GM12878 (cell line): ENCODE measurements at regions not wholly inside any gene's neighbourhood (a gene's known extent, or its start where the extent isn't known, plus 50 kb on each side); places are given as distances from the start of the nearest gene placed in this dataset.

Experiments
- ATAC-seq: fragments of 200-7000 bp; cut with Tn5 transposase; 3 replicates; pipeline ENCODE4 v1.9.1; 2020; ENCODE audit warnings: mild to moderate bottlenecking, moderate library complexity
- BruUV-seq: library from RNA; stranded (reverse); fragments of 400-500 nt; replicated peaks from 2 replicates; lab custom pipeline; 2021; lab: Mats Ljungman, UMichigan
- CTCF ChIA-PET: fragments of 300-600 bp; sonication (Branson Sonifier 250); formaldehyde crosslinking; extraction: SDS; loops from one replicate; lab custom pipeline; 2021; ENCODE audit warnings: inconsistent platforms; lab: Yijun Ruan, JAX
- POLR2A ChIA-PET: fragments of 350-600 bp; formaldehyde crosslinking; extraction: SDS; loops from one replicate; lab custom pipeline; 2021; ENCODE audit warnings: inconsistent platforms; lab: Charles Lee
- RAD21 ChIA-PET: fragments of 300-600 bp; sonication (Branson Sonifier 250); formaldehyde crosslinking; loops from one replicate; lab custom pipeline; 2023; ENCODE audit warnings: antibody characterized with exemption; ENCODE audit not compliant: unreplicated experiment; lab: Charles Lee
- SMC1A ChIA-PET: fragments of 300-600 bp; sonication (Branson Sonifier 250); formaldehyde crosslinking; loops from one replicate; lab custom pipeline; 2023; ENCODE audit not compliant: unreplicated experiment, uncharacterized antibody; lab: Charles Lee
- DNase-seq: peaks from one replicate; pipeline ENCODE4 v3.0.0-alpha.2; 2011; ENCODE audit warnings: low read depth, low spot score
- FAIRE-seq: peaks from 3 replicates; lab custom pipeline; 2011; peaks lifted over from hg19 to GRCh38; lab: Jason Lieb, UNC
- H2AFZ ChIP-seq: 2 replicates; pipeline ENCODE4 v1.6.0; 2011; ENCODE audit warnings: low read depth, low read length, control low read depth; ENCODE audit not compliant: control insufficient read depth
- H3K27ac ChIP-seq: 2 replicates; pipeline ENCODE4 v1.5.1; 2011; ENCODE audit warnings: control low read depth; ENCODE audit not compliant: control insufficient read depth, insufficient read depth
- H3K27me3 ChIP-seq, 2 experiments: replicated peaks in 1 of 2; 2 replicates each; pipeline versions ENCODE4 v1.6.0 to v1.6.1; 2011; ENCODE audit warnings: low read length in 1 of 2; ENCODE audit not compliant: control insufficient read depth in 2 of 2, insufficient read depth in 2 of 2
- H3K36me3 ChIP-seq, 2 experiments: 2 replicates each; pipeline ENCODE4 v1.5.1; 2011; ENCODE audit warnings: low read length in 1 of 2; ENCODE audit not compliant: control insufficient read depth in 2 of 2, insufficient read depth in 2 of 2
- H3K4me1 ChIP-seq: 2 replicates; pipeline ENCODE4 v1.6.1; 2011; ENCODE audit warnings: mild to moderate bottlenecking, low read length, moderate library complexity, mixed read lengths; ENCODE audit not compliant: control insufficient read depth, insufficient read depth
- H3K4me2 ChIP-seq: 2 replicates; pipeline ENCODE4 v1.6.0; 2011; ENCODE audit warnings: control low read depth; ENCODE audit not compliant: control insufficient read depth, insufficient read depth
- H3K4me3 ChIP-seq: fragments of 200-600 bp; sonication (generic); 2 replicates; pipeline ENCODE4 v1.5.1; 2016
- H3K79me2 ChIP-seq: 2 replicates; pipeline ENCODE4 v1.6.0; 2011; ENCODE audit warnings: low read length; ENCODE audit not compliant: control insufficient read depth, insufficient read depth
- H3K9ac ChIP-seq: 2 replicates; pipeline ENCODE4 v1.8.0; 2011; ENCODE audit warnings: low read length, control low read depth, mixed read lengths; ENCODE audit not compliant: control insufficient read depth, insufficient read depth
- H3K9me3 ChIP-seq: replicated peaks from 3 replicates; pipeline ENCODE4 v1.5.1; 2011; ENCODE audit warnings: mild to moderate bottlenecking, low read length; ENCODE audit not compliant: control insufficient read depth, insufficient read depth
- H4K20me1 ChIP-seq: 2 replicates; pipeline ENCODE4 v1.6.0; 2011; ENCODE audit not compliant: control insufficient read depth, insufficient read depth
- BMI1 ChIP-seq: fragments of 450-650 bp; IDR thresholded peaks from 2 replicates; pipeline ENCODE4 v1.6.1; 2016; ENCODE audit warnings: mild to moderate bottlenecking, moderate library complexity, borderline replicate concordance
- CTCF ChIP-seq, 3 experiments: IDR thresholded peaks in 2 of 3; conservative IDR thresholded peaks in 1 of 3; 2 replicates each; pipeline ENCODE4 v1.5.1; 2011; ENCODE audit warnings: low read depth in 3 of 3, low read length in 3 of 3, mild to moderate bottlenecking in 3 of 3, control low read depth in 2 of 3, moderate library complexity in 2 of 3, inconsistent platforms in 1 of 3, mixed read lengths in 1 of 3; ENCODE audit not compliant: control insufficient read depth in 2 of 3, insufficient read depth in 1 of 3; ENCODE audit errors: extremely low read depth in 1 of 3
- E2F8 ChIP-seq: fragments of 450-650 bp; IDR thresholded peaks from 2 replicates; pipeline ENCODE4 v1.6.1; 2018; ENCODE audit warnings: mild to moderate bottlenecking, low read depth, moderate library complexity; ENCODE audit not compliant: partially characterized antibody
- EZH2 ChIP-seq: IDR thresholded peaks from 2 replicates; pipeline ENCODE4 v1.6.1; 2012; ENCODE audit warnings: low read depth, mild to moderate bottlenecking, control low read depth, inconsistent platforms, low read length, borderline replicate concordance; ENCODE audit not compliant: control insufficient read depth
- FOXK2 ChIP-seq: fragments of 450-650 bp; IDR thresholded peaks from 2 replicates; pipeline ENCODE4 v1.6.1; 2017; ENCODE audit warnings: mild to moderate bottlenecking, moderate library complexity
- FOXM1 ChIP-seq: IDR thresholded peaks from 2 replicates; pipeline ENCODE4 v1.6.1; 2012; ENCODE audit warnings: low read depth, mild to moderate bottlenecking, inconsistent platforms, low read length, moderate library complexity
- NFXL1 ChIP-seq: fragments of 450-650 bp; IDR thresholded peaks from 2 replicates; pipeline ENCODE4 v1.6.1; 2017; ENCODE audit warnings: antibody characterized with exemption, mild to moderate bottlenecking, borderline replicate concordance
- NFYA ChIP-seq: IDR thresholded peaks from 2 replicates; pipeline ENCODE4 v1.6.1; 2011; ENCODE audit warnings: low read depth, mild to moderate bottlenecking, low read length, improper control_type of control experiment, borderline replicate concordance
- RAD51 ChIP-seq: fragments of 450-650 bp; IDR thresholded peaks from 2 replicates; pipeline ENCODE4 v1.6.1; 2016; ENCODE audit warnings: moderate library complexity, mild to moderate bottlenecking, inconsistent platforms
- RFX5 ChIP-seq: IDR thresholded peaks from 2 replicates; pipeline ENCODE4 v1.6.1; 2011; ENCODE audit warnings: low read depth, low read length, improper control_type of control experiment
- WGBS: methylation state at CpG from one replicate; pipeline ENCODE4 v1.1.6; 2016; ENCODE audit warnings: low lambda C conversion rate; ENCODE audit not compliant: insufficient replicate concordance, insufficient coverage; ENCODE audit errors: missing lambda C conversion rate; 5-methylcytosine and 5-hydroxymethylcytosine counted together
- in situ Hi-C: fragments of 300-500 bp; cut with MboI; formaldehyde crosslinking; loops from 9 replicates; pipeline ENCODE4 v1.14.3; 2018; ENCODE audit warnings: mixed read lengths
- intact Hi-C: fragments of 100-400 bp; cut with micrococcal nuclease; formaldehyde crosslinking; loops from one replicate; pipeline ENCODE4 v1.14.2; 2022; ENCODE audit not compliant: unreplicated experiment

- Histone ChIP-seq H3K9ac (no peak overlapping the region), H3K4me2 (no peak overlapping the region), H2AFZ (no peak overlapping the region), H3K27ac (no peak overlapping the region), H3K4me3 (no peak overlapping the region), H4K20me1 (no peaks in the 10 kb centered on the region), H3K79me2 (no peaks in the 10 kb centered on the region), H3K27me3 (no peaks in the 10 kb centered on the region), H3K4me1 (no peaks in the 10 kb centered on the region), H3K9me3 (no peaks in the 10 kb centered on the region), H3K36me3 (no peaks in the 10 kb centered on the region)
- in situ Hi-C loops (no loop called here), intact Hi-C loops (no loop called here)
- TF ChIP-seq BMI1, result no peak
- FAIRE-seq (no peak), DNase-seq (no peak), ATAC-seq (no peak)
- 31% methylated on average over 4 of the region's 4 CpGs for WGBS
- ChIA-PET POLR2A (no interaction called here), CTCF (no interaction called here), SMC1A (no interaction called here), RAD21 (no interaction called here)
- no TSS peak for BruUV-seq
Observed at GRCh38 chr13:75946536-75947284, 310.6 kb downstream of the LMO7 start.

- CTCF ChIA-PET, result no interaction called here
- no peaks in the 10 kb centered on the region for H3K4me1 ChIP-seq
- H2AFZ ChIP-seq, result no peak overlapping the region
- H3K9ac ChIP-seq, result no peak overlapping the region
- intact Hi-C loops, result no loop called here
- no peaks in the 10 kb centered on the region for H3K9me3 ChIP-seq
- ATAC-seq, result no peak
- RAD21 ChIA-PET, result no interaction called here
- TF ChIP-seq NFYA (no peak), NFXL1 (no peak), E2F8 (no peak), FOXK2 (no peak), FOXM1 (no peak), CTCF (IDR thresholded peaks at IDR 0.05 in 2 of 3, conservative IDR thresholded peaks at IDR 0.05 in 1 of 3; ENCODE audit: control insufficient read depth in 2 of 3, extremely low read depth in 1 of 3, insufficient read depth in 1 of 3, low read depth in 3 of 3, low read length in 3 of 3) (no peak), RFX5 (no peak), RAD51 (no peak), EZH2 (no peak)
- TF ChIP-seq, all 136 proteins: peak for 0
- Histone ChIP-seq H3K36me3 (no peaks in the 10 kb centered on the region), H3K4me2 (no peak overlapping the region), H4K20me1 (no peaks in the 10 kb centered on the region), H3K79me2 (no peaks in the 10 kb centered on the region), H3K27me3 (no peaks in the 10 kb centered on the region), H3K4me3 (no peak overlapping the region), H3K27ac (no peak overlapping the region)
- FAIRE-seq, result no peak
- WGBS, result 14% methylated on average over 3 of the region's 3 CpGs
- in situ Hi-C loops, result no loop called here
- ChIA-PET SMC1A (no interaction called here), POLR2A (no interaction called here)
- DNase-seq, result no peak
- no TSS peak for BruUV-seq
Observed at GRCh38 chr13:75945841-75946482, 309.8 kb downstream of the LMO7 start.
